WTC11 (cell line): ENCODE measurements at regions not wholly inside any gene's neighbourhood (a gene's known extent, or its start where the extent isn't known, plus 50 kb on each side); places are given as distances from the start of the nearest gene placed in this dataset.
"Not testable (repeated sequence)": the region's sequence is repeated elsewhere in the genome, so short reads cannot be mapped to it uniquely, and the experiment has no call there.

Experiments used
- ATAC-seq: fragments of 200-7000 bp; cut with Tn5 transposase; 2 replicates; pipeline ENCODE4 v1.10.0; 2021; ENCODE audit warnings: mild to moderate bottlenecking, moderate library complexity
- CTCF ChIA-PET: fragments of 300-600 bp; sonication (Branson Sonifier 250); formaldehyde crosslinking; loops from one replicate; lab custom pipeline; 2021; ENCODE audit warnings: antibody characterized with exemption; lab: Charles Lee
- POLR2A ChIA-PET: fragments of 350-600 bp; sonication (Branson Sonifier 250); formaldehyde crosslinking; loops from one replicate; lab custom pipeline; 2021; ENCODE audit warnings: antibody characterized with exemption; lab: Charles Lee
- DNase-seq: peaks from one replicate; pipeline ENCODE4 v3.0.0; 2021; ENCODE audit warnings: low spot score
- H3K27ac Mint-ChIP-seq: 2 replicates; pipeline ENCODE4 v1.8.0; 2021; ENCODE audit warnings: mixed read lengths
- H3K27me3 Mint-ChIP-seq: 2 replicates; pipeline ENCODE4 v1.8.0; 2021; ENCODE audit warnings: low read depth, mild to moderate bottlenecking, moderate library complexity, mixed read lengths
- H3K36me3 Mint-ChIP-seq: 2 replicates; pipeline ENCODE4 v1.8.0; 2021; ENCODE audit warnings: mixed read lengths
- H3K4me1 Mint-ChIP-seq: 2 replicates; pipeline ENCODE4 v1.8.0; 2022; ENCODE audit warnings: mixed read lengths
- H3K4me3 Mint-ChIP-seq: 2 replicates; pipeline ENCODE4 v1.8.0; 2021; ENCODE audit warnings: mild to moderate bottlenecking, moderate library complexity, mixed read lengths
- H3K9me3 Mint-ChIP-seq: 2 replicates; pipeline ENCODE4 v1.8.0; 2021; ENCODE audit warnings: mixed read lengths
- ERG ChIP-seq: fragments of 250-450 bp; sonication (Bioruptor Pico); IDR thresholded peaks from 2 replicates; pipeline ENCODE4 v1.8.0; 2021; ENCODE audit warnings: mild to moderate bottlenecking
- FOXJ3 ChIP-seq: sonication (generic); formaldehyde crosslinking; IDR thresholded peaks from 2 replicates; pipeline ENCODE4 v1.9.0; 2021; ENCODE audit warnings: missing genetic modification reagents, mild to moderate bottlenecking, borderline replicate concordance
- GTF2I ChIP-seq: fragments of 250-450 bp; sonication (Bioruptor Pico); conservative IDR thresholded peaks from 2 replicates; pipeline ENCODE4 v1.4.0; 2021; ENCODE audit warnings: mild to moderate bottlenecking
- IRF2 ChIP-seq: sonication (generic); formaldehyde crosslinking; IDR thresholded peaks from 2 replicates; pipeline ENCODE4 v1.8.0; 2022; ENCODE audit warnings: low read depth, missing genetic modification reagents, borderline replicate concordance
- KAT7 ChIP-seq: sonication (generic); formaldehyde crosslinking; IDR thresholded peaks from 2 replicates; pipeline ENCODE4 v1.8.1; 2023; ENCODE audit warnings: missing genetic modification reagents, mild to moderate bottlenecking, borderline replicate concordance
- NFATC4 ChIP-seq: fragments of 250-450 bp; sonication (Bioruptor Pico); IDR thresholded peaks from 2 replicates; pipeline ENCODE4 v1.9.0; 2021; ENCODE audit warnings: mild to moderate bottlenecking
- NR2C2 ChIP-seq: sonication (generic); formaldehyde crosslinking; IDR thresholded peaks from 2 replicates; pipeline ENCODE4 v1.8.0; 2022; ENCODE audit warnings: mild to moderate bottlenecking, missing genetic modification reagents
- STAT6 ChIP-seq: sonication (generic); formaldehyde crosslinking; conservative IDR thresholded peaks from 2 replicates; pipeline ENCODE4 v1.8.1; 2023; ENCODE audit warnings: mild to moderate bottlenecking, low read depth, missing genetic modification reagents, moderate library complexity
- USF1 ChIP-seq: sonication (generic); formaldehyde crosslinking; IDR thresholded peaks from 2 replicates; pipeline ENCODE4 v1.8.0; 2022; ENCODE audit warnings: mild to moderate bottlenecking, missing genetic modification reagents
- ZNF219 ChIP-seq: sonication (generic); formaldehyde crosslinking; IDR thresholded peaks from 2 replicates; pipeline ENCODE4 v1.8.0; 2023; ENCODE audit warnings: missing genetic modification reagents, mild to moderate bottlenecking, borderline replicate concordance
- ZNF281 ChIP-seq: sonication (generic); formaldehyde crosslinking; IDR thresholded peaks from 2 replicates; pipeline ENCODE4 v1.8.0; 2023; ENCODE audit warnings: mild to moderate bottlenecking, missing genetic modification reagents
- ZNF425 ChIP-seq: fragments of 250-450 bp; sonication (Bioruptor Pico); conservative IDR thresholded peaks from 2 replicates; pipeline ENCODE4 v1.9.0; 2021; ENCODE audit warnings: mild to moderate bottlenecking
- ZNF512 ChIP-seq: sonication (generic); formaldehyde crosslinking; IDR thresholded peaks from 2 replicates; pipeline ENCODE4 v1.8.1; 2022; ENCODE audit warnings: missing genetic modification reagents, borderline replicate concordance

GRCh38 chr5:17748201-17748600 lies 113.9 kb downstream of the TAF11L14 start:
- no peak for TF ChIP-seq ZNF512
- TF ChIP-seq KAT7, result no peak
- no peak for TF ChIP-seq ZNF219 (CRISPR knock-in tag)
- TF ChIP-seq FOXJ3 (CRISPR knock-in tag), result no peak
- TF ChIP-seq ZNF425 (CRISPR knock-in tag), result no peak
- TF ChIP-seq GTF2I, result no peak
- TF ChIP-seq NFATC4 (CRISPR knock-in tag), result no peak
- TF ChIP-seq IRF2 (CRISPR knock-in tag), result no peak
- no peak for TF ChIP-seq NR2C2
- TF ChIP-seq USF1 (CRISPR knock-in tag), result no peak
- TF ChIP-seq ZNF281 (CRISPR knock-in tag), result no peak
- no peaks in the 10 kb centered on the region for H3K36me3 Mint-ChIP-seq
- no peak overlapping the region for H3K4me3 Mint-ChIP-seq
- peaks cover 4% of the 10 kb centered on the region; the same call in 1 of the 2 replicates for H3K4me1 Mint-ChIP-seq
- POLR2A ChIA-PET, result no interaction called here
- no peak for DNase-seq
- CTCF ChIA-PET, result no interaction called here
- H3K27me3 Mint-ChIP-seq, result no peaks in the 10 kb centered on the region
- ATAC-seq, result no peak
- H3K27ac Mint-ChIP-seq, result no peak overlapping the region
- no peaks in the 10 kb centered on the region for H3K9me3 Mint-ChIP-seq

- H3K27ac Mint-ChIP-seq, result no peak overlapping the region
- no peak for TF ChIP-seq STAT6 (CRISPR knock-in tag)
- TF ChIP-seq ZNF512, result no peak
- TF ChIP-seq ERG (CRISPR knock-in tag), result no peak
- TF ChIP-seq NR2C2, result no peak
- TF ChIP-seq GTF2I, result no peak
- CTCF ChIA-PET, result no interaction called here
- H3K4me3 Mint-ChIP-seq, result no peak overlapping the region
- ATAC-seq, result no peak
- POLR2A ChIA-PET, result no interaction called here
- no peaks in the 10 kb centered on the region for H3K4me1 Mint-ChIP-seq
- no peaks in the 10 kb centered on the region for H3K27me3 Mint-ChIP-seq
- no peak for DNase-seq
- H3K9me3 Mint-ChIP-seq, result no peaks in the 10 kb centered on the region
- no peaks in the 10 kb centered on the region for H3K36me3 Mint-ChIP-seq
Observed at GRCh38 chr5:17748941-17749340, 114.7 kb downstream of the TAF11L14 start.

GRCh38 chr5:17755406-17755805 lies 121.1 kb downstream of the TAF11L14 start:
- H3K4me1 Mint-ChIP-seq, H3K27ac Mint-ChIP-seq, POLR2A ChIA-PET, H3K4me3 Mint-ChIP-seq, DNase-seq, CTCF ChIA-PET, ATAC-seq, H3K27me3 Mint-ChIP-seq: not testable (repeated sequence)
- H3K36me3 Mint-ChIP-seq, result peaks cover 15% of the 10 kb centered on the region
- H3K9me3 Mint-ChIP-seq, result peaks cover 18% of the 10 kb centered on the region
